GM12873 (cell line): ENCODE measurements at regions not wholly inside any gene's neighbourhood (a gene's known extent, or its start where the extent isn't known, plus 50 kb on each side); places are given as distances from the start of the nearest gene placed in this dataset.

Experiments
- CTCF ChIP-seq: IDR thresholded peaks from 2 replicates; pipeline ENCODE4 v1.5.1; 2012; ENCODE audit warnings: low read depth, mild to moderate bottlenecking, moderate library complexity, low read length, control low read depth; ENCODE audit not compliant: insufficient read depth; ENCODE audit errors: missing control alignments

DNA sequence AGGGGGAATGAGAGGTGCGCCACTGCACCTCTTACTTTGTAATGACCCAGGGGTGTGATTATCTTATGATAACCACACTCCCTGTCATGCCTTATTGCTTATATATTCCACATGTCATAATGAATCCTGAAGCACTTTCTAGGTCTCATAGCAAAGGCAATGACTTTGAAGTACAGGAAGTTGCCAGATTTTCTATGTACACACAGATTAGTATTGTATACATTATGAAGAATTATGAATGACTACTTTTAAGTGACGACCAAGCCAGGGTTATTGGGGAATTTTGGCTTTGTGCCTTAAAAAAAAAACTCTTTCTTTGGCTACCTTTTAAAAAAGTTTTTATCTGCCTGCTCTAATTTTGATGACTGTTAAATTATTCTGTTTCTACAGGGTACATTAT lies 269.6 kb downstream of the MDFIC start:
- no peak for TF ChIP-seq CTCF

DNA sequence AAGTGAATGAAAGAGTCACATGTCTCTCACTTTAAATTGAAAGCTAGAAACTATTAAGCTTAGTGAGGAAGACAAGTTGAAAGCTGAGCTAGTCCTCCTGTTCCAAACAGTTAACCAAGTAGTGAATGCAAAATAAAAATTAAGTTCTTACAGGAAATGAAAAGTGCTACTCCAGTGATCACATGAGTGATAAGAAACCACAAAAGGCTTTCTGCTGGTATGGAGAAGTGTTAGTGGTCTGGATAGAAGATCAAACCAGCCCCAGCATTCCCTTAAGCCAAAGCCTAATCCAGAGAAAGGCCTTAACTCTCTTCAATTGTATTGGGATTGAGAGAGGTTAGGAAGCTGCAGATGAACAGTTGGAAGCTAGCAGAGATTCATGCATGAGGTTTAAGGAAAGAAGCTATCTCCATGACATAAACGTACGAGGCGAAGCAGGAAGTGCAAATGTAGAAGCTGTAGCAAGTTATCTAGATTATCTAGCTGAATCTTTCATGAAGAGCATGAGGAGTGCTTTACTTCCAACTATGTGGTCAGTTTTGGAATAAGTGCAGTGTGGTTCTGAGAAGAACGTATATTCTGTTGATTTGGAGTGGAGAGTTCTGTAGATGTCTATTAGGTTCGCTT lies 261.6 kb downstream of the MDFIC start:
- TF ChIP-seq CTCF = no peak

DNA sequence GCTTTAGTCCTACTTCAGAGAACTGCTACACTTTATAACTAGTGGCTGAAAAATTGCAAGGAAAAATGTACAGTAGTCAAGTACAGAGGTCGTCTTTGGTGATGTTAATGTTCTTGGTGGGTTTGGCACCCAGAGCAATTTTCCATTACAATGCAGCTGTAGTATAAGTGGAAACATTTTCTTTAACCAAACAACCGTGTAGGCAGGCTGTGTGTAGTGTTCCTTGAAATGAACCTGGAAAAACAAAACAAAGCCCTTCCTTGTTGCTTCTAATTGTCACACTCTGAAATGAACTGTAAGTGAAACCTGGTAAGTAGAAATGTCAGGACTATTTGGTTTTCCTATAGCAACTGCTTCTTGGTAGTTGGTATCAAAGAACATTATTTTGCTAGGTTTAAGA lies 256.9 kb downstream of the MDFIC start:
- no peak for TF ChIP-seq CTCF

DNA sequence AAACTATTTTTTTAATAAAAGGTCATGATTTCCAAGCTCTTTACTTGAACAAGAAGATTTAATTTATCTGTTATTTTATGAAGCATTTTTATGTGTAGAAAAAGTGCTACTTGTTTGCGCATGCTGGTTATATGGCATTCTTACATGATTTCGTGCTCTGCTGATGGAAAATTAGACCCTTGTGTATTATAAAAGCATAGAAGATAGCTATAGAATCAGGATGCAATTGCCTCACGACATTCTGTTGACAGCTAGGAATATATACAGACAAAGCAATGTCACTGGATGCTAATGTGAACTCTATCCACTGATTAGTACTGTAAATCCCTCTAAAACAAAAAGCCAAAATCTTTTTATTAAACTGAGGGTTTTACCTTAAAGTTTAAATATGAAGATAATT lies 255.9 kb downstream of the MDFIC start:
- TF ChIP-seq CTCF = no peak

GRCh38 chr7:115177103-115177502 lies 255.2 kb downstream of the MDFIC start:
- no peak for TF ChIP-seq CTCF

DNA sequence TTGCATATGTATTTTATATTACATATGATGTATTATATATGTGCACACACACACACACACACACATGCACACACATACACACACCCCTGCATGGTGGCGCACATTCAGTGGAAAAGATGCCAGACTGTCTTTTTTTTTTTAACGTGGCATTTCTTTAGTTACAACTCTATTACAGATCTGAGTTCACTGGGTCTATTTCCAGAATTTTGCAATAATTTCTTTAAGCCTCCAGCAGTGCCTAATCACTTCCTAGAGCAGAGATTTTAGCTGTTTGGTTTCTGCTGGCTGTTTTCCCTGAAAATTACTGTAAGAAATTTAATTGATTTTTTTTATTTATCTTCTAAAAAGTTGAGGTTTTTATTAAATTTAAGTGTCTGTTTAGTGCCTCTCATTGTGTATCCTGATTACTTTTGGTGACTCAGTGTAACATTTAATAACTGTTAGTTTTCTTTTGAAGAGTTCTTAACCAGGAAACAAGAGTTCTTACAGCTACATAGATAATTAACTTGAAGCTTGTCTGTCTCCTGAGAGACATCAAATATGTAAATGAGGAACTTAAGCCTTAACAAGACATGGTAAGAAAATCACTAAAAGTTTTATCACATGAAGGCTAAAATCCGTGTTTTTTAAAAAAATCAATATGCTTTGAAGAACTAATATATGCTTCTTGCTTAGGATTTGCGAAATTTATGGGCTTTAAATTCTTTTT lies 232.0 kb downstream of the MDFIC start:
- no peak for TF ChIP-seq CTCF

DNA sequence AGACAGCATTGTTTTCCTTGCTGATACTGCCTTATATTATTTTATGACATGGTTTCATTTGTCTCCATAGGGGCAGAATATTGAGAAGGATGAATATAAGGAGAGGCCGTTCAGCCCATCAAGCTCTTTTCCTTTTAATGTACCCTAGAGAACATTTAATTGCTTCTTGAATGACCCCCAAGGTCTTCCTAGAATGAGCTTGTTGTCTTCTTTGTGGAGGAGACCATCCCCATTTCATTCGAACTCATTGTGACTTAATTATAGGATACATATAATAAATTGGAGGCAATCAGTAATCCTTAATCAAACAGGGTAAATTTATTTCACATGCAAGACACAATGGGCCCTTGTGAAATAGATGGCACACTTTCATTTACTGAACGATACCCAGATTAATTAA lies 231.3 kb downstream of the MDFIC start:
- no peak for TF ChIP-seq CTCF
